NCI-H748 treated with DMSO at 0.1 percent for 48 hours (cell line): ENCODE measurements at regions not wholly inside any gene's neighbourhood (a gene's known extent, or its start where the extent isn't known, plus 50 kb on each side); places are given as distances from the start of the nearest gene placed in this dataset.
A peak's percentile ranks its signal among the peaks of the same experiment; 100 is the strongest.

Source experiments
- DNase-seq: peaks from one replicate; lab custom pipeline; 2025; lab: John Stamatoyannopoulos, UW

GRCh38 chr16:76906552-76906951 is 284.4 kb upstream of the MON1B start:
- no peak for DNase-seq

- DNase-seq = no peak
These were observed 280.1 kb upstream of the MON1B start for GRCh38 chr16:76910931-76911330.

DNA sequence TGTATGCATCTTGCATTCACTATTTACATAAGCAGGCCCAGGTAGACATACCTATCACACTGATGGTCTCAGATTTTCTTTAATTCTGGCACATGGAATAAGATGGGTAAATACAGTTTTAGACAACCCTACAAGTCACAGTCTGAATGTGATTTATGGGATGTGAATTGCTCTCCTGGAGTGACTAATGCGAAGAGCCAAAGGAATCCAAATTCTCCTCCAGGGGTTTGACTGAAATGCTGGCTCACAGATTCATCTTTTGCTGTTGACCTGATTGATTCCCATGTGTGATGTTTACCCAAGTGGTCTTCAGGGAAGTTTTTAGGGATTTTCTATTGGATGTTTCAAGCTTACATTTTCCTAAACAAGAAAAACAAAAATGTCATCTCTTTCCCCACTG is 277.9 kb upstream of the MON1B start:
- no peak for DNase-seq

DNA sequence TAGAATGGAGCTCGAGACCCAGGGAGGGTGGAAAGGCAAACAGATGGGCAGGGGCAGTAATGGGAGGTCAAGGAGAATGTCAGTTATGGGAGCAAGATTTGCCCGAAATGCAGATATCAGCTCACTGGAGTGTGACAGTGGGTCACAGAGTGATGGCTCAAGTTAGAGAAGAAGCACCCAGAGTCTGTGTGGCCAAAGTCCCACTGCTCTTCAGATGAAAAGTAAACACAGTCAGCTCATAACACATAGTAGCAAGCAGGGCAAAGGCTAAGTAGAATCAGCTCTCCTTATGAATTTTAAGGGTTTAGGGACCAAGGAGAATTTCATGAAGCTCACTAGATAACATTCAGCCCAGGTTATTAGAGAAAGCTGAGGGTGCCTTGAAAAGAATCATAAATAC is 264.9 kb upstream of the MON1B start:
- no peak for DNase-seq

DNA sequence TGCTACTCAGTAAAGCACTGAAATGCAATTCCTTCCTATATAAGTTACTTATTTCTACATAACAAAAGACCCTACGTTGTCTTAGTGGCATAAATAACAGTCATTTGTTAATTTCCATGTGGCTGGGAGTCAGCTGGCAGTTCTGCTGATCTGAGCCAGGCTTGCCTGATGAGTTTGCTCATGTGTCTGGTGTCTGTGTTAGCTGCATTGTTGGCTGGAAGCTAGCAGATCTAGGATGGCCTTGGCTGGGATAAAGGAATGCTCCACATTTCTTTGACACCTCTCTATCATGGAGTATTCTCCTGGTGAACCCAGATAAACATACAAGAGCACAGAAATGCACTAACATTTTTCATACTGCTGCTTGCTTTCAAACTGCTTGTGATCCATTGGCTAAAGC is 264.4 kb upstream of the MON1B start:
- no peak for DNase-seq

DNA sequence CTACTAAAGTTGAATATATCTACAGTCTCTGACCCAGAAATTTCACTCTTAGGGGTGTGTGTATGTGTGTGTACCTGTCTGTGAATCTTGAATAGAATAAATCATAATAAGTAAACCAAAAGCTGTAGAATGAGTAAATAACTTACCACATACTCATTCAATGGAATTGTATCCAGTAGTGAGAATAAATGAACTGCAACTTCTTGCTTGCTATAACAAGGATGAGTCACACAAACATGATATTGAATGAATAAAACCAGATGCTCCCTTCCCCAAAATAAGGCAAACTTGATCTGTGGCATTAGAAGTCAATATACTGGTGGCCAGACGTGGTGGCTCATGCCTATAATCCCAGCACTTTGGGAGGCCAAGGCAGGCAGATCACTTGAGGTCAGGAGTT is 259.8 kb upstream of the MON1B start:
- DNase-seq = no peak

- no peak for DNase-seq
These were observed 258.3 kb upstream of the MON1B start for GRCh38 chr16:76932541-76933211.

DNA sequence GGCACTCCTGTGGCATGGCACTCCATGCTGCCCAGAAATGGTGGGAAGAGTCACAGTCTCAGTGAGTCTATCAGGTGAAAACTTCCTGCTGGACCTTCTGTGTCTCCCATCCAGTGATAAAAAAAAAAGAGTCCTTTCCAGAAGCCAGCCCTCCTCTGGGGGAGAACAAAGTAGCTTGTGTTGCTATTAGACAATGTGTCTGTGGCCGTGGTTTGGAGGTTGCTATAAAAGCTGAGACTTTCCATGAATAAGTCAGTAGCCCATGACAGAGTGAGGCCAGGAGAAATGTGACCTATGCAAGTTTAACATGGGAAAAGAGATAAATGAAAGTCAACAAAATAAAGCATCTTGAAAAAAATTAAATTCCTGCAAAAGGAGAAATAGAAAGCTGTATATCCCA is 250.7 kb upstream of the MON1B start:
- DNase-seq = no peak

DNA sequence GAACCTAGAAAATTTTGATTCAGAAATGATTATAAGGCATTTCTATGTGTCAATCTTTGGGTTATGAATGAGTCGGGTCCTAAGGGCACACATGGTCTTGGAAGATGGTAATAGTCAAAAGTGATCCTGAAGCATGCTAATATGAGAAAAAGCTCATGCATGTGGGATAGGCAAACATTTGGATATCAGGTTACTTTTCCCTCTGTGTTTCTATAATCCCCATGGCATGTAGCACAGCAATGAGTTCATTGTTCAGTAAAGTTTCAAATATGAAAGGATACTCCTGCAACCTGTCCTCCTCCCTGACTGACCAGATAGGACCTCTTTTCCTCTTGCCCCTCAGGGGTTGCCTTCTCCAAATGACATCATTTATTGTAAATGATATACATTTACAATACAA is 249.9 kb upstream of the MON1B start:
- no peak for DNase-seq

DNA sequence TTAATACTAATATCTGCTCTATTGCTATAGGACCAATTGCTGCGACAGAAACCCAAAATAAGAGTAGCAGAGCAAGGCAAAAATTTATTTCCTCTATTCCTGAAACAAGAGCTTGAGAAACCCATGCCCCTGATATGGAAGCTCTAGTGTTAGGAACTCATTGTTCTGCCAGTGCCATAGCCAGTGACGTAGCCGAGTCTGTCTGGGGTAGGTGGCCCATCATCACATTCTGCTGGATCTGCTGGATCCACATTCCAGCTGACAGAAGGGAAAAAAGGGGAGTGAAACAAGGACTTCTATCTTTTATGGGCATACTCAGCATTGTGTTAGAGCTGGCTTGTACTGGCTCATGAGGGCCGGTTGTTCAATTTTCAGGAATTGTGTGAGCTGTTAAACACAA is 248.9 kb upstream of the MON1B start:
- DNase-seq = no peak

GRCh38 chr16:76943921-76944320 is 247.1 kb upstream of the MON1B start:
- DNase-seq = peak; percentile 40

- peak; percentile 36 for DNase-seq
These were observed 244.1 kb upstream of the MON1B start for GRCh38 chr16:76946879-76947278.

DNA sequence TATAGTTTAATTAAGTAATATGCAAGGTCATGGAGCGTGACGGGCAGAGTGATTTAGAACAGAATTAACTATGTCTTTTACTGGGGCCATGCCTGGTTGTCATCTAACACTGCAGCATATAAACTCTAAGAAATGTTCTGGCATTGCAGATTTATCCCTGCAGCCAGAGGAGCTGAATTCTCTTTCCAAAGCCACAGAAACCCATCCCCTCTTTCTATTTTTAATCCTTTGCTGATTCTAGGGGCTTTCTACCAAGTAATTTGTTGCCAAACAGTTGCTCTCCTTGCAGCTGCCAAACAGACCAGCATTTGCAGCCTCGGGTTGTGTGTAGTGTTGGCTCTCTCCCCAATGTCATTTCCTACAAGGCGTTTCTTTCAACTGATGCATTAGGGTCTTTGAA is 243.2 kb upstream of the MON1B start:
- DNase-seq = no peak

DNA sequence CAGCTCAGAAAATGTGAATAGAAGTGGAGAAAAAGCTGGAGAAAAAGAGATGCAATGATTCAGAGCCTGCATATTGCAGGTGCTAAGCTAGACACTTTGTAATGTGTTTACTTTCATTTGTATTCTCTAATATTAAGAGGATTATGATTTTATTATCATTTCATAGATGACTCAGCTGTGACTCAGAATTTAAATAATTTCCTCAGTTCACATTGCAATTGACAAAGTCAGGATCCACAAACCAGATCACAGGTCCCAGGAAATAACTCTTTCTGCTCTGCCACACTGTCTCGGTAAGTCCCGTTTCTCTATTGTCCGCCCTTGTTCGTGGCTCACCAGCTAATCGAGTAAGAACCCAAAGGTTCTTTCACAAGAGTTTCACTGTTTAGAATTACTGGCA is 235.4 kb upstream of the MON1B start:
- DNase-seq = no peak

DNA sequence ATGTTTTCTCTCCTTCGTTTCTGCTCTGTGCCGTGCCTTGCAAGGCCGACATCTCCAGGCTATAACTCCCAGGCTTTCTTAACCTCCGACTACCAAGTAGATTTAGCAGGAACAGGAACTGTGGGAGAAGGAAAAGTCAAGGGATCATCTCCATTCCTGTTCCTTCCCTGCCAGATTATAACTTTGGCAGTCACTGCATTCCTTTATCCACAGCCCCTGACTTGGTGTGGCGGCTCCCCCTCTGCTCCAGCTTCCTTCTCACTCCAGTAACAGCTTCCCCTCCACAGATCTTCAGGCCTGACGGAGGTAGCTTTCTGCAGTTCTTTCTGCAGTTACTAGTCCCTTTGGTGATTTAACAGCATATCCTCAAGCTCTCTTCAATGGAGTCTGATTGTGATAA is 234.6 kb upstream of the MON1B start:
- DNase-seq = no peak

- no peak for DNase-seq
These were observed 234.1 kb upstream of the MON1B start for GRCh38 chr16:76956841-76957240.

GRCh38 chr16:76959166-76959565 is 231.8 kb upstream of the MON1B start:
- DNase-seq = no peak

DNA sequence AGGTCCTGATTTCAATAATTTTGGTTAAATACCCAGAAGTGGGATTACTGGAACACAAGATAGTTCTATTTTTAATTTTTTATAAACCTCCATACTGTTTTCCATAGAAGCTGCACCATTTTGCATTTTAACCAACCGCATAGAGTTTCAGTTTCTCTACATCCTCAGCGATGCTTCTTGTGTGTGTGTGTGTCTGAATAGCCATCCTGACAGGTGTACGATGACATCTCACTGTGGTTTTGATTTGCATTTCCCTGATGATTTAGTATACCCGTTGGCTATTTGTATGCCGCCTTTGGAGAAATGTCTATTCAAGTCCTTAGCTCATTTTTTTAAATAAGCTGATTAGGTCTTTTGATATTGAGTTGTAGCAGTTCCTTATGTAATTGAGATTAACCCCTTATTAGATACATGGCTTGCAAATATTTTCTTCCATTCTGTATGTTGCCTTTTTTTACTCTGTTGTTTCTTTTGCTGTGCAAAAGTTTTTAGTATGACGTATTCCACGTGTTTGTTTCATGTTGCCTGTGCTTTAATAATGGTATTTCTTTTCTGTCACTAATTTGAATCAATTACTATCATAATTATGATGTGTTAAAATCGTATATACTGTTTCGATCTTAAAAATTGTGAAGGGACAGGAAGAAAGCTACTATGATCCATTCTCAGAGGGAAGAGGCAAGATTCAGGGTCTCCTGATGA is 227.2 kb upstream of the MON1B start:
- peak; percentile 11 for DNase-seq

- DNase-seq = no peak
These were observed 226.4 kb upstream of the MON1B start for GRCh38 chr16:76964464-76965154.

DNA sequence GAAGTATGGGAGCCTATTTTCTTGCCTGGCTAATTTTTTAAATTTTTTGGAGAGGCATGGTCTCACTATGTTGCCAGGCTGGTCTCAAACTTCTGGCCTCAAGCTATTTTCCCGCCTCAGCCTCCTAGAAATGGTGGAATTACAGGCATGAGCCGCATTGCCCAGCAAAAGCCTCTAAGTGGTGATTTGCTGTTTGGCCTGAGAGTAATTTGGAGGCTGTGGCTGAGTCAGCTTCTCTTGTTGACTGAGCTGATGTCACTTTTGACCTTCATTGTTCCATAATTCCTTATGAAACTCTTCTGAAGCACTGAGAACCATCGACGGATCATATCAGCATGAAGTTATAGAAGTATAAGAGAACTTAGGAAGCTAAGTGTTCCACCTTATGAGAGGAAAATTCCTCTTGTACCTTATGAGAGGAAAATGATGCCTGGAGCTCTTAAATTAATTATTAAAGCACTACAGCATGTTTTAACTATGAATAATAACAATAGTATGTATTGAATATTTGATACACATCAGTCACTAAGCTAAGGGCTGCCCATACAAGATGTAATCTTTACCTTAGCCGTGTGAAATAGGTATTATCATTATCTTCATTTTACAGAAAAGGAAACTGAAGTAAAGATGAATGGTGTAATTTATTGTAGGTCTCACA is 220.8 kb upstream of the MON1B start:
- no peak for DNase-seq

GRCh38 chr16:76970745-76971099 is 220.3 kb upstream of the MON1B start:
- no peak for DNase-seq

DNA sequence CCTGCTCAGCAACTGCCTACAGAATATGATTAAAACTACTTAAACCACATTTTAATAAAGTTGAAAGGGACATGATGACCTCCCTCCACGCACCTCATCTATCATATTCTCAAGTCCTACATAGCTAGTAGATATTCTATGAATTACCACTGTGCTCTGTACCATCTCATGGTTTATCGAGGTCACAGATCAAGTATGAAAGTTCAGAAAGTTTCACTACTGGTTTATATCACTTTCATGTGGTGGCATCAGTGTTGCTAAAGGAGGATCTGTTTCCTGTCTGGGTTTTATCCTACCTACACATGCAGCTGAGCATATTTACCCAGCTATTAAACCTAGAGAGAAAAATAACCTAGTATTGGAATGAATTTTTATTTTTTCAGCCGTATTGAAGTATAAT is 214.9 kb upstream of the MON1B start:
- no peak for DNase-seq

- DNase-seq = no peak
These were observed 214.2 kb upstream of the MON1B start for GRCh38 chr16:76976756-76977155.
